ENCODE measurements at regions not wholly inside any gene's neighbourhood (a gene's known extent, or its start where the extent isn't known, plus 50 kb on each side); places are given as distances from the start of the nearest gene placed in this dataset.

DNA sequence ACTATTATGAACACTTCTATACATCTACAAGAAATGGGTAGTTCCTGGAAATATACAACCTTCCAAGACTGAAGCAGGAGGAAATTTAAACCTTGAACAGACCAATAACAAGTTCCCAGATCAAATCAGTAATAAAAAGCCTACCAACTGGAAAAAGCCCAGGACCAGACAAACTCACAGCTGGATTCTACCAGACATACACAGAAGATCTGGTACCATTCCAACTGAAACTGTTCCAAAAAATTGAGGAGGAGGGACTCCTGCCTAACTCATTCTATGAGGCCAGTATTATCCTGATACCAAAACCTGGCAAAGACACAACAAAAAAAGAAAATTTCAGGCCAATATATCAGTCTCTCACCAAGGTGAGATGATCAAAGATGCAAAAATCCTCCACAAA is 189.4 kb downstream of the RPS29 start:
- in situ Hi-C loops (cut with HindIII; ENCODE audit: low sequenced_read_pairs): no loop called here
- H3K4me3 ChIP-seq (ENCODE audit: low read depth, low read length): no peak overlapping the region
- TF ChIP-seq, protein P1, sequence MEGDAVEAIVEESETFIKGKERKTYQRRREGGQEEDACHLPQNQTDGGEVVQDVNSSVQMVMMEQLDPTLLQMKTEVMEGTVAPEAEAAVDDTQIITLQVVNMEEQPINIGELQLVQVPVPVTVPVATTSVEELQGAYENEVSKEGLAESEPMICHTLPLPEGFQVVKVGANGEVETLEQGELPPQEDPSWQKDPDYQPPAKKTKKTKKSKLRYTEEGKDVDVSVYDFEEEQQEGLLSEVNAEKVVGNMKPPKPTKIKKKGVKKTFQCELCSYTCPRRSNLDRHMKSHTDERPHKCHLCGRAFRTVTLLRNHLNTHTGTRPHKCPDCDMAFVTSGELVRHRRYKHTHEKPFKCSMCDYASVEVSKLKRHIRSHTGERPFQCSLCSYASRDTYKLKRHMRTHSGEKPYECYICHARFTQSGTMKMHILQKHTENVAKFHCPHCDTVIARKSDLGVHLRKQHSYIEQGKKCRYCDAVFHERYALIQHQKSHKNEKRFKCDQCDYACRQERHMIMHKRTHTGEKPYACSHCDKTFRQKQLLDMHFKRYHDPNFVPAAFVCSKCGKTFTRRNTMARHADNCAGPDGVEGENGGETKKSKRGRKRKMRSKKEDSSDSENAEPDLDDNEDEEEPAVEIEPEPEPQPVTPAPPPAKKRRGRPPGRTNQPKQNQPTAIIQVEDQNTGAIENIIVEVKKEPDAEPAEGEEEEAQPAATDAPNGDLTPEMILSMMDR (IDR thresholded peaks at IDR 0.05; ENCODE audit: low read depth, low read length): no peak
- peak; percentile 8 for DNase-seq (ENCODE audit: low read depth, low spot score)

DNA sequence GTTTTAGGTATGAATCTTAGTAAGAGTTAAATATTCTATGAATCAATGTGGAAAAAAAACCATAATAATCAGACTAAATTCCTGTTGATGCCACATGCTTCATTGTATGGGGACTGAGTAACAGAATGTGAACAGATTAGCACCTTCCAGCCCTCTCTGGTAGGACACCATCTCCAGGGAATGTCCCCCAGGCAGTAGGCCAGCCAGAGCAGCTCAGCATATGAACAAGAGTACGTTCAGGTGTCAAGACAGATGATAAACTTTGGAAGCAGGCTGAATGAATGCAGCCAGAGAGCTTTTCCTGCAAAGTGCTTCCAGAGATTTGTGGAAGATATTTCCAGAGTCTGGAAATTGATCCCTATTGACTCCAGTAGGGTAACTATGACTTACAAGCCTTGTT is 204.4 kb downstream of the RPS29 start:
- TF ChIP-seq, protein P1 (IDR thresholded peaks at IDR 0.05; ENCODE audit: low read depth, low read length): no peak
- in situ Hi-C loops (cut with HindIII; ENCODE audit: low sequenced_read_pairs): no loop called here

DNA sequence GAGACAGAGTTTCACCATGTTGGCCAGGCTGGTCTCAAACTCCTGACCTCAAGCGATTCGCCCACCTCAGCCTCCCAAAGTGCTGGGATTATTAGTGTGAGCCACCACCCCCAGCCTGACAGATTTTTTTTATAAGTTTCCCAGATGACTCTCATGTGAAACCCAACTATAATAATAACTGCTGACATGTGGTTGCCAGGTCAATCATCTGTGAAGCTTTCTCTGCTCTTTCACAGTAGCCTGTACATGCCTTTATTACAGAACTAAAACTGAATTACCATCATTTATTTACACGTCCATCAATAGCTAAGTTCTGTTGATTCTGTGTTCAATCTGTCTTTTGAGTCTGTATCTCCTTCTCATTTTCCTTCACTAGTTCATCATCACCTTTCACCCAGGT is 218.5 kb downstream of the RPS29 start:
- H3K4me3 ChIP-seq (ENCODE audit: low read depth, low read length): no peak overlapping the region
- no peak for DNase-seq (ENCODE audit: low read depth, low spot score)
- TF ChIP-seq, protein P1 (IDR thresholded peaks at IDR 0.05; ENCODE audit: low read depth, low read length): no peak
- in situ Hi-C loops (cut with HindIII; ENCODE audit: low sequenced_read_pairs): no loop called here

More for the DNA sequence above, 204.4 kb downstream of the RPS29 start:
- H3K4me3 ChIP-seq (ENCODE audit: low read depth, low read length): no peak overlapping the region
- no peak for DNase-seq (ENCODE audit: low read depth, low spot score)

DNA sequence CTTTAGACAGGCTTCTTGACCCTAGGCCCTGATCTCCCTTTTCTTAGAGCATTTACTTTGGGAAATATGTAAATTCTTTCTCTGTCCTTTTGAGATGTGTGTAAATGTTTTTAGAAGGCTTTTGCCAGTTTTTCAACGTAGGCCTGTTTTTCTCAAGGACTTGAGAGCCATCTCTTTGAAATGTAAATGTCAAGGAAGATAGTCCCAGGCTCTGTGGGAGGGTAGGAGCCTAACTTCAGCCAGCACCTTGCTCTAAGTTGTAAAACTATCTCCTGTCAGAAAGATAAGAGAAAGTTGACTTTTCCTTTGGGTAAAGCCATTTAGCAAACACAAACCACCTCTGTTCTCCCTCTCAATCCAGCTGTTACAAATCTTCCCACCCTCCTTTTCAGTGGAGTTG is 219.8 kb downstream of the RPS29 start:
- no peak for DNase-seq (ENCODE audit: low read depth, low spot score)
- in situ Hi-C loops (cut with HindIII; ENCODE audit: low sequenced_read_pairs): no loop called here
- H3K4me3 ChIP-seq (ENCODE audit: low read depth, low read length): no peak overlapping the region
- TF ChIP-seq, protein P1 (IDR thresholded peaks at IDR 0.05; ENCODE audit: low read depth, low read length): no peak

DNA sequence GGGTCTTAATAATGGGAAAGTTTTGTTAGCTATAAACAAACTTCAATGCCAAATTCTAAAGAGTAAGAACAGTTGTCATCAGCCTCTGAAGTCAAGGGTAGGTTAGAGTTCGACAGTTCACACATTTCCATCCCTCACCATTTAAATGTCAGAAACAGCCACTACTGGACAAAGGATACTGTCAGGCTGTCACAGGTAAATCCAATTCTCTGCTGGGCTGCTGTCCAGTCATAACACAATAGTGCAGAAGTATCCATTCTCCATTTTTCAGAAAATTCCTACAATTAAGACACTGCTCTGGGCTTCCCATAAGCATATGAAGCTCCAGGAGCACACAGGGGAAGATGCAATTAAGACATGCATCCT is 221.4 kb downstream of the RPS29 start:
- no peak overlapping the region for H3K4me3 ChIP-seq (ENCODE audit: low read depth, low read length)
- no peak for DNase-seq (ENCODE audit: low read depth, low spot score)
- TF ChIP-seq, protein P1 (IDR thresholded peaks at IDR 0.05; ENCODE audit: low read depth, low read length): no peak
- in situ Hi-C loops (cut with HindIII; ENCODE audit: low sequenced_read_pairs): no loop called here

DNA sequence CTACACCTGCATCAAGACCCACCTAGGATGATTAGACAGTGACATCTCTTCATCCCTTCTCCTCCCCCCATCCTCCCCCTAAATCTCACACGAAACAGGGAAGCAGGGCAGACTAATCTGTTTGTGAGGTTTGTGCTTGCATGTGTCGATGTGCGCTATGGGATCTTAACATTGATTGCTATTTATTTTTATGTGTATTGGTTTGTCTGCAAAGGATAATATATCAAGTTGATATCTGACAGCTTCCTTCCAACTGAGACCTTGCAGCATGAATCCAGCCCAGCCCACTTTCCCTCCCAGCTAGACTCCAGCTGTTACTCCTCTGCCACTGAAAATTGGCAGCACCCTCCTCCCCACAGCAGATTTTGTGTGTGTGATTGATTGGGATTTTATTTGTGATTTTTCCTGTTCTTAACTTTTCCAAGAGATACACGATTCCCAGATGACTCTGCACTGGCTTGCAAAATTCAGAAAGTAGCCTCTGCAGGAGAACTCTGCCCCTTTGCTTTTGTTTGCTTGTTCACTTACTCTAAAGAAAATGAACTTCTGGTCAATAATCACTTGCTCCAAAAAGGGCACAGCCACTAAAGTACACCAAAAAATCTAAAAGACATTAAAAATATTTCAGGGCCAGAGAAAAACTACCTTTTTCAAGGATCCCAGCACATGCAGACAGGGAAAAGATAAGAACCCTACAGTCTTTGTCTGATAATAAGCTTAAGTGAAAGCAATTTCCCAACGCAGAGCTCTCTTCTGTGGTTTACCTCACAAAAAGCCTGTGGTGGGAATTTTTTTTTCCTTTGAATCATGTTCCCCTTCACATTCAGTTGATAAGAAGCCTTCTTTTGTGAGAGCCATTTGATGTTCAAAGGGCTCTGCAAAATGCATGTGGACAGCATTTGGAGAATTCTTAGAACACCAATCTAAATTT is 222.1 kb downstream of the RPS29 start:
- DNase-seq (ENCODE audit: low read depth, low spot score): no peak
- TF ChIP-seq, protein P1 (IDR thresholded peaks at IDR 0.05; ENCODE audit: low read depth, low read length): no peak
- H3K4me3 ChIP-seq (ENCODE audit: low read depth, low read length): no peak overlapping the region
- in situ Hi-C loops (cut with HindIII; ENCODE audit: low sequenced_read_pairs): no loop called here
